ENCODE measurements at regions not wholly inside any gene's neighbourhood (a gene's known extent, or its start where the extent isn't known, plus 50 kb on each side); places are given as distances from the start of the nearest gene placed in this dataset.

DNA sequence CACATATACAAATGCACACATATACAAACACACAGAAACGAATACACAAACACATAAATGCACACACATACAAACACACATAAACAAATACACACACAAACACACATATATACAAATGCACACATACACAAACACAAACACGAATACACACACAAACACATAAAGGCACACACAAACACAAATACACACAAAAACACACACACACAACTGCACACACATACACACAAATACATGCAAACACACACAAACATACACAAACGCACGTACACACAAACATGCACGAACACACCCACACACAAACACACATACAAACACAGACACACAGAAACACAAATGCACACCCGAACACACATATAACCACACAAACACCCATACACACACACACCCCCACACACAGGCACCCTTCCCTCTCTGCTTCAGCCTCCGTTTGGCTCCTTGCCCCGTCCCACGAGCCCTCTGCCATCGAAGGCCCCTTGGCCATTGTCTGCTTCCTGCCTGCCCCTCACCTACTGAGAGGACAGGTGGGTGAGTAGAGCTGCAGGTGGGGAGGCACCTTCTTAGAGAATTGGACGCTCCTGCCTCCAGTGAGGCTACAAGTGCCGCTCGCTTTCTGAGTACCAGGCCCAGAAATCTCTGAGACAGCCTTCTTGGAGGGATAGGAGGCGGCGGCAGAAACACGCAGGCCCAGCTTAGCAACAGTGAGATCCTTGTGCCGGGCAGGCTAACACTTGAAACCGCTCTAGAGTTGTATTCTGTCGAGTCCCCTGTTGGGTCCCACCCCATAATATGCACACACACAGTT lies 331.2 kb downstream of the FOXL1 start:
- no peak for DNase-seq (ENCODE audit: low read depth)

DNA sequence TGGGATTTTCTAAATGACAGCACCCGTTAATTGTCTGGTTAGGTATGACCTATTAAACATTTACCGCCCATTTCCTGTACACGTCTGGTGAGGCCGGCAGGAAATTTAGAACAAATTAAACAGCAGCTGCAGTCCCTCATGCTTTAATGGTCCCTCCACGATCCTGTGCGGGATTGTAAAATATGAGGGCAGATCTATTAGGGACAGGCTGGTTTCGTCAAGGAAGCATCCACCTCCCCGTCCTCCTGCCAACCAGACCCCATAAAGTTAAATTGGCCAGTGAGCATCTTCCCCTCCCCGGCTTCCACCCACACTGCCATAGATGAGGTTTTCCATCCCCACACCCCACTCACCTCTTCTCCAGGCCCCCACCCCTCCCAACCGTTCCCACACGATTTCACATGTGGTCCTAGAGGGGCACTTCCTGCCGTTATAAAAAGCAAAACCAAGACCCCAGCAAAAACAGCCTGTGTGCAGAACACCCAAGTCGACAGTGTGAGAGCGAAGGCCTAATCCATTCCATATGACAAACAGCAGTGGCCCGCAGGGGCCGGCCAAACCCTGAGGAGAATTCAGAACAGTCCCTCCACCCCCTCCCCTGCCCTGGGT lies 331.9 kb downstream of the FOXL1 start:
- DNase-seq (ENCODE audit: low read depth), result no peak

DNA sequence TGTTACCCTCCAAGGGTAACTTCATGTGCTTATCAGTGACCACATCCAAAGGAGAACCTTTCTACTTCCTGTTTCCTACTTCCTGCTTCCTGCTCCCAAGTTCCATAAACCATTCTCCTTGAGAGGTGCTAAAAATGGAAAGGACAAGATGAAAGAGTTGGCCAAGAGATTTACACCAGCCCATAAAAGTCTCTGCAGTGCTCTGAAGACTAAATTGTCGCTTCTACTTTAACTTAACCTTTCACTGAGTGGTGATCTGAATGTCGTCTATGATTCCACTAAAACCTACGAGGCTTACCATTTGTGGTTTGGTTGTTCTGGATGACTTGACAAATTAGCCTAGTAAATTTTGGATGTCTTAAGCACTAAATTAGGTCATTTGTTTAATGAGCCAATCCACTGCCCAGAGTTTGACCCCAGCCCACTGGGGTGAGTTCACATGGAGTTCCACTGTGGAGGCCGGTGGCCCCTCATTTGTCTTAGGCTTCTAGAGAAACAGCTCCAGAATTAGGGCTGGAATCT lies 333.1 kb downstream of the FOXL1 start:
- peak; percentile 73 for DNase-seq (ENCODE audit: low read depth)

DNA sequence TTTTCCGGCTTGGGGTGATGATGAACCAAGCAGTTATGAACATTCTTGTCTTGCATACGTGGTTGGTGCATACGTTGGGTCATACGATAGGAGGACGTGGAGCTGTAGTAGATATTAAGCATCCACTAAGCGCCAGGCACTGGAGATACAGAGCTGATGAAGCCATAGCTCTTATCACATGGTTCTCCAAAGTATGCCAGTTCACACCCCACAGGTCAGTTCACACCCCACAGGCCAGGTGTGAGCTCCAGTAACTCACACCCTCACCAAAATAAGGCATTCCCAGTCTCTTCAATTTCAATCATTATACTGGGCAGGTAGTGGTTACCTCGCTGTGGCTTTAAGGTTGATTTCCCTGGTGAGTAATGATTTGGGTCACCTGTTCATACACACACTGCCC lies 335.5 kb downstream of the FOXL1 start:
- no peak for DNase-seq (ENCODE audit: low read depth)

DNA sequence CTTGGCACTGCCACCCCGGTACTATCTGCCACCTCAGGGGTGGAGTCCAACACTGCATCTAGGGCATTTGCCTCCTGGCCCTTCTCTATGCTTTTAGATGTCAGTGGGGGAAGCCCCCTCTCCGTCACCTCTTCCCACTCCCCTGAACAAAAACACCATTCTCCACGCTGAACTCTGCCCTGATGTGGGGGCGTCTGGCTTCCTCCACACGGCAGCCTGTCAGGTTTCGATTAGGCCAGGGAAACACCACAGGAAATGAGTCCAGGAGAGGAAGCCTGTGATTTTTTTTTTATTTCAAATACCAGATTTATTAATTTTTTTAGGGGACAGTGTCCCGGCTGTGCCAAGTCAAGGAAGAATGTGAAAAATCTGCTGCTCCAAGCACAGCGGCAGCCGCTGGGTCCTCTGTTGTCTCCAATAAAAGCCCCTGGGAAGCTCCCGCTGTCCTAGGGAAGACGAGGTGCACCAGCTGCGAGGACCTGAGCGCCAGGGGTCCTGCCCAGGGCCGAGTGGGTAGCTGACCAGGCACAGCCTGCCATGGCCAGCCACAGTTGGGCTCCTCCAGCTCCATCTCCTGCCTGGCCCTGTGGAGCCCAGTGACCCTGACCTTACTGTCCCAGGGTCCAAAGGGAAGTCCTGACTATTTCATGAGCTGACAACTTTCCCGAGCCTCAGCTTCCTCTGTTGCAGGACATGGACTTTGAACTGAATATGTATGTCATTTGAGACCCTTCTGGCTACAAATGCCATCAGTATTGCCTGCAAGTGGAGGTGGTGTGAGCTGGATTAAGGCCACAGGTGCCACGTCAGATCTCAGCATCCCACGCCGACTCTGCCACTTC lies 336.7 kb downstream of the FOXL1 start:
- no peak for DNase-seq (ENCODE audit: low read depth)

DNA sequence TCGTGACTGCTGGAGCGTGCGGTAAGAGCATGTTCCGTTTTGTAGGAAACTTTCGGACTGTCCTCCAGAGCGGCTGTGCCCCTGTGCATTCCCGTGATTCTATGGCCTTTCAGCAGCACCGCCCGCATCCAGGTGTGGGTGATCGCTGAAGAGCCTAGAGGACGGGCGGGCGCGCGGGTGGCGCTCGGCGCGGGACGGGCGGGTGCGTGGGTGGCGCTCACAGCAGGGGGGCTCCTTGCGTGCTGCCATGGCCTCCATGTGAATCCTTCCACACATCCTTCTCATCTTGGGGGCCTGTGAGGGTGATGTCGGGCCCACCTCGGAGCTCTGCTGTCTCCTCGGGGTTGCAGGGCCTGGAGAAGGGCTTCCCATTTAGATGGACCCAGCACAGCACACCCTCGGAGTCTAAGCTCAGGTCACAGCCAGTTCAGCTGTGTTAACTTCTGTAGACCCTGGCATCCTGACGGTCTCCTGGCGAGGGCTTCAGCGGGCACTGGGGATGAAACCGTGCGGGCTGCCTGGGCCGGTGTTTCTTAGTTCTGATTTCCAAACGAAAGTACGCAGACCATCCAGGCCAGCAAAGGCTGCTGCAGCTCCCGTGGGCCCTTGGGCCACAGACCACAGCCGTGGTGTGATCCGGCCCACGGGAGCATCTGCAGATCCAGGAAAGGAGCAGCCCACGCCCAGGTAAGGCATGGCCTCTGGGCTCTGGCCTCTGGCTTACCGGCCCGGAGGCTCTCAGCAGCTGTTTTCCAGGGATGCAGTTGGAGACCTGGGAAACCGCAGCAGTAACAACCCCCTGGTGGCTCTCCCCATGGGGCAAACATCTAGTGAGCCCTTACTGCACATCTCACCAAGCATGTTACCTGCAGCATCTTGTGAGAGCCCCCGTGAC lies 339.4 kb downstream of the FOXL1 start:
- DNase-seq (ENCODE audit: low read depth), result no peak

DNA sequence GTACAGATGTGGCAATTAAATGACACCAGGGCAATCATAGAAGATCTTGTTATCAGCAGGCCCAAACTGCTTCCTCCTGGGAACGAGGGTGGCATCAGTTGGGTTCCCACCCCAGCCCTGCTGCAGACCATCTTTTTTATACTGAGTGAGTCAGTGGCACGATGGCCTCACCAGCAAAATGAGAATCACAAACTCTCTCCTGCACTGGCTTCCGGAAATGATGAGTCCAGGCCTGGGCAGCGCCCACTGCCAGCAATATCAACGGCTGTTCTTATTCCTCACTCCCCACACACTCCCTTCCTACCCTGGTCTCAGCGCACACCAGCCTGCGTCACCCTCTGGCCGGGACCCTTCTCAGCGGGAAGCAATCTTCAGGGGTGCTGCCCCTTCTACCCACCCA lies 340.3 kb downstream of the FOXL1 start:
- no peak for DNase-seq (ENCODE audit: low read depth)

DNA sequence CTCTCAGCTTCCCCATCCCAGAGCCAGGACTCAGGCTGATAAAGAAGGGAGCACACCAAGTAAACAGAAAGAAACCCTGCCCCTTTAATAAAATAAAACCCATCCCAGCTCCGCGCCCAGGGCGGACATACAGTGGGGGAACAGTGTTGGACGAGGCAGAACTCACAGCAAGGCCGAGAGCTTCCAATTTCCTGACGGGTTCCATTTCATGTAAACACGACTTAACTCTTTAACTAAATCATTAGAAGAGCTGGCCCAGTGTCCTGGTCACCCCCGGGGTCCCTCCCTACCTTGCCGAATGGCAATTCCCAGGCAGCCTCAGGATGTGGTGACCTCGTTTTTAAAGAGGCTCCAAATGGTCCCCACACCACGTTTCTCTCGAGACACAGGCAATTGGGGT lies 340.7 kb downstream of the FOXL1 start:
- DNase-seq (ENCODE audit: low read depth), result no peak

DNA sequence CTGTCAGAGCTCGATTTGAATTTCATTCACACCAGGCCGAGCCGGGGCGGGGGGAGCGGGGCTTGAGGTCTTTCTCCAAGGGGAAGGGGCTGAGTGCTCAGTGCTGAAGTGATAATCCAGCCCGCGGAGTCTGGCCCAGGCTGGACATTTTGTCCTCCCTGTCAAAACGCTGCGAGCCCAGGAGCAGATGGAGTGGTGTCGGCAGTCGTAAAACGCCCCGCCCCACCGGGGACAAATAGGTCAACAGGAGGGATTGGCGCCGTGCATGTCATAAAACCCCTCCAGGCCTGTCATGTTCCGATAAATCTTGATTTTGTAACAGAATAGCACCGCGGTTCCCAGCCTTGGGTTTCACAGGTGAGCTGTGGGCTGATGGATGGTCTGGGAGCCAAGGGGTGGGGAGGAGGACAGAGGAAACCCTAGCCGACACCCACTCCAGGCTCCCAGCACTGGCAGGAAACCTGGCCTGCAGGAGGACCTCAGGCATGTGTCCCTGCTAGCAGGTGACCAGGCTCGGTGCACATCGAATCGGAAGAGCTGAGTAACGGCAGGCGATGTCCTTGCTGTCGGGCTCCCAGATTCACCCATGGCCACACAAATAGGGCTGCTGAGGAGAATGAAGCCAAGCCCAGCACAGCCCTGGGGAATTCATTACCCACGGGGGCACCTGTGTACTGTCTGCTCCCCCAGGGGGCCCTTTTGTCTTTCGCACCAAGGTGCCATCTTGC lies 341.4 kb downstream of the FOXL1 start:
- DNase-seq (ENCODE audit: low read depth), result no peak

DNA sequence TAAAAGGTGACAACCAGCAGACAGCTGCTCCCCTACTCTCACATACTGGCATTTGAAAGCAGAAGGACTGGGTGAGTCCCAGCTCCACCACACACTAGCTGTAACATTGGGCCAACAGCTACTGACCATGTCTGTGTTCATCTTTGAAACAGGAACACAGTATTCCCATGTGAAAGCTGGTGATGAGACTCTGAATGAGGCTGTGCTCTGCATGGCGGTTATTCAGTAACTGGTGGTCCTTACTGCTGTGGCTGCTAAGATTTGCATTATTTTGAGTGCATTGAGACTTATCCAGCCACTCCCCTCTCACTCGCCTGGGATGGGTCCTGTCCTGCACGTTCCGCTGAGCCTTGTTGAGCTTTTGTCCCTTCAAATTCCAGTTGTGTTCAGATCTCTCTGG lies 342.9 kb downstream of the FOXL1 start:
- no peak for DNase-seq (ENCODE audit: low read depth)

DNA sequence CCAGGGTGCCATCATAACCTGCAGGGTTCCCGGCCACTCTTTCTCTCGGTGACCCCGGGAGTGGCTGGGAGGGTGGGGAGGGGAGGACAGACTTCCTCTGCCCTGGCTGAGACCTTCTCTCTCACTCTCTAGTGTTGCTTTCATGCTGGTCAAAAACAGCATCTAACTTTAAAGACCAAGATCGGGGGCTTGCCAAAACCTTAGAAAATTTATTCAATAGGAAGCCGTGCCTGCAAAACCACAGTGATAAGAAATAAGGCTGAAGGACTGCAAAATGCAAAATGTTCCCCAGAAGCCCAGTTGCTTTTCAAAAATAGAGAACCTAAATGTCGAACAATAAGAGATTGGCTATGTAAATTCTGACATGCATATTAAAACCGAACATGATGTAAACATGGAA lies 344.0 kb downstream of the FOXL1 start:
- DNase-seq (ENCODE audit: low read depth), result no peak

DNA sequence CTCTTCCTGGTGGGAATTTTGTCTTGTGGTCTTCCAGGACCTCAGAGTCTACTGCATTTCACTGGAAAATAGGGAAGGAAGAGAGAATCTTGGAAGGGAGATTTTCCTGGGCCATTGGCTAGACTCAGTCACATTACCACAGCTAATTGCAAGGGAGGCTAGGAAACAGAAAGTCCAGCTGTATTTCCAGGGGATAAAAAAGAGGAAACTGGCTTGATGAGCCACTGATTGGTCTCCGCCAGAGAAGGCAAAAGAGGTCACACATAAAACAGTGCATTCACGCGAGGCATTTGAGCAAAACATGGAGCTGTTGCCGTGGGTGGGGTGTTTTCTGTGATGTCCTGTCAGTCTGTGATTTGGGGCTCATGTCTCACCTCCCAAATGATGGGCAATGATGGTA lies 345.3 kb downstream of the FOXL1 start:
- no peak for DNase-seq (ENCODE audit: low read depth)

DNA sequence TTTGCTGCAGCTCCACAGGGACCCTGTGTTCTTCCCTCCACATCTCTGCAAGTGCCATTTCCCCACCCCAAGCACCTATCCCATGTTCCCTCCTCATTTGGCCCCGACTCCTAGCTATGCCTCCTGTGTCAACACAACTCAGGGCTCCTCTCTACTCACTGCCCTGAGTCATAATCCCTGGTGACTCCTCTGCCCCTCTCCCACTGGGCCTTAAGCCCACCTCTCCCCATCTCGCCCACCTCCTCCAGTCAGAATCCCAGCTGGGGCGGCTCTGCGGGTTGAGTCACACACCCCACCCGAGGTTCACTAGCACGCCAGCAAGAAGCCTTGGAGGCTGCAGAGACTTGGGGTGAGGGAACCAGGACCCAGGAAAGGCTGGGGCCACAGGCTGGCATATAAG lies 346.2 kb downstream of the FOXL1 start:
- peak; percentile 89 for DNase-seq (ENCODE audit: low read depth)

DNA sequence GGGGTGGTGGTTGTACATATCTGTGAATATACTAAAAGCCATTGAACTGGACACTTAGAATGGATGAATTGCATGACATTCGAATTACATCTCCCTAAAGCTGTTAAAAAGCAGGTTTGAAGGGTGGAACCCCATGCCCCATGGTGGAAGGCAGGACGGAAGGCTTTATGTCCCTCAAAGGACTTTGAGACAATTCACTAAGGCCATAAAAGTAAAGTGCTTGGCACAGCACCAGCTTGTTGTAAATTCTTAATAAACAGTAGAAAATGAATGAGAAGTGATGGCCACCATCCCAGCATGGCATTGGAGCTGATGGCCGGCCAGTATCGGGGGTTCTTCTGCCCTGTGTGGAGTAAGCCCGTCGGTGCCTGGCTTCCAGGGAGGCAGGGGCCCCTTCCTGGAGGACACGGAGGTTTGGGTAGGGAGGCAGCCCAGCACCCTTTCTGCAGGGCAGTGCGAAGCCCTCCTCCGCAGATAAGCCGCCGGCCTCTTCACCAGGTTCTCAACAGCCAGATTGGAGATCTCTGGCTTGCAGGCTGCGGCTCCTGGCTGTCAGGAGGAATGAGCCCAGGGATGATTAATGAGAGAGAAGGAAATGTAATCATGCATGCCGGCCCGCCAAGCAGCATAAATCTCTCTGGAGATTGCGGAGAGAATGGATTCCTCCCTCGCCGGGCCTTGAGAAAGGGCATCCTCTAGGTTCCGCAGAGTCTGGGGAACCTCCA lies 346.9 kb downstream of the FOXL1 start:
- DNase-seq (ENCODE audit: low read depth), result peak; percentile 94

DNA sequence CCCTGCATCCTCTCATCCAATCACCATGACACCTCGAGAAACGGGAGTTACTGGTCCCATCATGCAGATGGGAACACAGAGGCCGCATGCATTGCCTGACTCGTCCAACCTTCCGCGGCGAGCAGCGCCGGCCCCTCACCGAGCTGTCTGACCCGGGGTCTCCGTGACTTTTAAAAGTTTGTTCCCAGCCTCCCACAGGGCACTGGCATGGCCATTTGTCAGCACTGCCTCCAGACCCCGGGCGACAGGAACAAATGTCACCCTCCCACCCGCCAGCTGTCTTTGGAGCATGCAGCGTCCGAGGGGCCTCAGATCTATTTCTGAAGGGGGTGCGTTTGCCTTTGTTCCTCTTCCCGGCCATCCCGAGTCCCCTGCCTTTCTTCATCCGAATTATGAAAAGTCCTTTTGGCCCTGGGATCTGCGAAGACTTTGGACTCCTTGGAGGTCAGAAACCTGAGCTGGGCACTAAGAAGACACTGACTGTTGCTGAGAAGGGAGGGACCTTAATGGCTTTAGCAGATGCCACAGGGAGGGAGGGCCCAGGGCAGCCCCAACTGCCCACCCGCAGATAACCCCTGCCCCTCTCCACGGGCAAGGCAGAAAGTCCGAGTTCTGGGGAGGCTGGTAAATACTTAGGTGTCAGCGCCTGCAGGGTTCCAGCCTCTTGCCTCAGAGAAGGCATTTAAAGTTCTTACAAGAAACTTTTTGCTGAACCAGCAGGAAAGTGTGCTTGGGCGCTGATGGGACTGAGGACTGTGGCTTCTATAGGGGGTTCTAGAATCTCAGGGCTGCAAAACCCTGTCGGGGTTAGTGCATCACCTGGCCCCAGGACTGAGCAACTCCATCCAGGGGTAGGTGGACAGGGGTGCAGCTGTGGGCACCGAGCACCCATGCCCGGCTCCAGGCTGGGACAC lies 348.1 kb downstream of the FOXL1 start:
- DNase-seq (ENCODE audit: low read depth), result no peak

DNA sequence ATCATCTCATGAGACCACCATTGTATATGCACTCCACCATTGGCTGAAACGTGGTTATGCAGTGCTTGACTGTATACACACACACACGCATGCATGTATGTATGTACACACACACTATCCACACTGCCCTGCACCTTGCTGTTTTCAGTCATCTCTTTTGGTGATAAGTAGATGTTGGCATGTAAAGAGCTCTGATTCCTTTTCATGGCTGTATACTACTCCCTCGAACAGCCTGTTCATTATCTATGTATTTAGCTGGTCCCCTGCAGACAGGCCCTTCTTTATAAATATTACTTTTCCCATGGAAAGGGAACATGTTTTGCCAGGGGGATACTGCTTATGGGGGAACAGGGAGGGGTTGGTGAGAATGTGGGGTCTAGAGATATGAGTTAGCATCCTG lies 349.4 kb downstream of the FOXL1 start:
- no peak for DNase-seq (ENCODE audit: low read depth)

DNA sequence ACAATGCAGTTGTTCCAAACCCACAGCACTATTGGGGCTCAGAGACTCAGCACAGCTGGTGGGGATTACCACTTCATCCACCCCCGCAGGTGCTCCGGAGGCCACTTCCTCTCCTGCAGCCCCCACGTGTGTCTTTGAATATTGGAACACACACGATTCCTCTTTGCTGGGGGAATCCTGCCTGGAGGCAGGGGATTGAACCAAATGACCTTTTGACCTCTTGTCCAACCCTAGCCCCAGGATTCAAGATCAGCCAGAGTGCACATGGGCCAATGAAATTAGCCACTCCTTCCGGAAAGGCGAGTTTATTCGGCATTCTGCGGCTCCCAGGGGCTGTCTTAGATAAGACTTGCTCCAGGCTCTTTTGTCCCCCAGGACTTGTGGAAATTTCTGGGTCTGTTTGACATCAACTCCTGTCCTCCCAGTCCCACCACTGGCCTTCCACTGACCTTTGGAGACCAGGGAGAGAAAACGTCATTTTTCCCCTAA lies 350.2 kb downstream of the FOXL1 start:
- DNase-seq (ENCODE audit: low read depth), result no peak

DNA sequence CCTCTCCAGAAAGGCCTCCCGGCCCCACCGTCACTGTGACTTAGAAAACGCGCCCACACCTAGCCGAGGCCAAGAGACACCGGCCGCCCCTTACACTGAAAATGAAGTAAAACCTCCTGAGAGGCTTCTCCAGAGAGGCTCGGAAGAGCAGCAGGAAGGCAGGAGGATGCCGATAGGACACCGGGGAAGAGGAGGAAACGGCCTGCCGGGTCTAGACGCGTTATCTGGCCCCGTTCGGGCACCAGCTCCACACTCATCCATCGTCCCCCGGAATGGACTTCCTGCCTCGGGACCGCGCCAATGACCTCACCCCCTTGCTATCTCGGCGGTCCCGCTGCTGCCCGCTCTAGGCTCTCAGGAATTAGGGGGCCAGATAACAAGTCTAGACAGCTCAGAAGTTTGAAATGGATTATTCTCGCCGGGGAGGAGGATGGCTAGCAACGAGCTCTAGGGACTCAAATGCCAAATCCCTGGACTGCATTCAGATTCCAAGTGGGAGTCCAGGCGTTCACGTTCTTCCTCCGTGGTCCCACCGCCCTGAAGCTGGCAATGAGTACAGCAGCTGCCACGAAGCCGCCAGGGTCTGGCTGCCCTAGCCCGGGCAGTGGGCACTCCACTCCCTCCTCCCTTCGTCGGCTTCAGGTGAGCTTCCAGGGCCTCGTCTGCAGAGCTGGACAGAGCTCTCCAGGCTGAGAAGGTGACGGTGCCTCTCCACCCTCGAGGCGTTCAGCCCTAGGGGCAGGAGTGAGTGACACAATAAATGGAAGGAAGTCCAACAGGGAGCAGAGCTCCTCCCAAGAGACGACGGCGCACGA lies 350.9 kb downstream of the FOXL1 start:
- DNase-seq (ENCODE audit: low read depth), result peak; percentile 76

Data from M059J (cell line).